HG02852 (cell line): ENCODE measurements at regions not wholly inside any gene's neighbourhood (a gene's known extent, or its start where the extent isn't known, plus 50 kb on each side); places are given as distances from the start of the nearest gene placed in this dataset.

Experiments used
- ATAC-seq: cut with Tn5 transposase; IDR thresholded peaks from one replicate; pipeline ENCODE4 v1.9.1; 2021; ENCODE audit warnings: mild to moderate bottlenecking, moderate library complexity; ENCODE audit not compliant: unreplicated experiment

DNA sequence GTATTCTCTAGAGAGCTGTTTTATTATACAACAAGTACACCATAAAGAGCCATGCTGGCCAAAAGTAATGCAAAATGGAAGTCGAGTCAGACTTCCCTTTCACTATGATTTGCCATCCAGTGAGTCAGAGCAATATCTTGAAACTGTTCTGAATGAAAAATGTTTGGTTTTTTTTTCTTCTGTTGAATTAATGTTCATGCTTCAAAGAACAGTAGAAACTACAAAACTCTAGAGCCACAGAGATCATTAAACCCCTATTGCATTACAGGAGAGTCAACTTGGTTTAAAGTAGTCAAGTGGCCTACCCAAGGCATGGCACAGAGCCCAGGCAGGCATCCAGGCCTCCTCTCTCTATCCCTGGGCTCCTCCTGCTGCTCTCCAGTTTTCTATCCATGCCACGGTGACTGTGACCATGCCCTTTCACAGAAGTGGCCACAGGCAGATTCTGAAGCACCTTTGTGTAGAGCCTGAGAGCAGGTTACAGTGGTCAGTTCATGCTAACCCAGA lies 358.9 kb downstream of the DEPDC1B start:
- ATAC-seq = peak; percentile 76

DNA sequence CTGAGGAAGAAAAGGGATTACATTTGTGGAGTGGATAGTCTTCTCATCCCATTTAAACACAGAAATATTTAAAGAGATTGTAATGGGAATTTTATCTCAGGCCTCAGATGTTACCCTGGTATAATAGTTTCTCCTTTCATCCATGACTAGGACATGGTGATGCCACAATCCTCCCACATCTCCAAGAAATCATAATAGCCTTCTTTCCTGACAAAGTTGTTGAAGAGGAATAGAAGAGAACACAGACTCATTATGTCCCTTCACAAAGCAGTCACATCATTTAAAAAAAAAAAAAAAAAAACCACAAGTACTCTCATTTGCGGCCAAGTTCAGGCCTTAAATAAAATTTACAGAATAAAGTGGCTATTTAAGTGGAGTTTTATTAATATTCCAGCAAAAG lies 359.6 kb downstream of the DEPDC1B start:
- no peak for ATAC-seq

DNA sequence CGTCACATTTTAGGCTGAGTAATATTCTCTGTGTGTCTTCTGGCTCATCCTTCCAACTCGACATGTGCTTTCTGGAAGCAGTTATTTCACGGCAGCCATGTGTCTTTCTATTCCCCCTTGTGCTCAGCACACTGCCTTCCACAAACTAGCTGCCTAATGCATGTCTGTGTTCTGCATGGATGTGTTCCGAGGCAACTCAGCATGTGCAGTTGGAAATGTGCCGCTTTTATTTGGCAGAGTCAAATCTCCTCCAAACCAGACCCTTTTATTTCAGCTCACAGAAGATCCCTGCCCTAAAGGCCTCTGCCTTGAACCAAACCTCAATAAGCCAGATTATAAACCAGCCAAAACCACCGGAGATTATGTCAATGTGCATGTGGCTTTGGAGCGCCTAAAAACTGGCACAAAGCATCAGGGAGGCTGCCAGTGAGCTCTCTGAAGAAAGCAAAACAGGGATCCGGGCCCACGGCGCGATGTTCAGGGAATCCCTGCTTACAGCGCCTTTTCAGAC lies 360.2 kb downstream of the DEPDC1B start:
- no peak for ATAC-seq

DNA sequence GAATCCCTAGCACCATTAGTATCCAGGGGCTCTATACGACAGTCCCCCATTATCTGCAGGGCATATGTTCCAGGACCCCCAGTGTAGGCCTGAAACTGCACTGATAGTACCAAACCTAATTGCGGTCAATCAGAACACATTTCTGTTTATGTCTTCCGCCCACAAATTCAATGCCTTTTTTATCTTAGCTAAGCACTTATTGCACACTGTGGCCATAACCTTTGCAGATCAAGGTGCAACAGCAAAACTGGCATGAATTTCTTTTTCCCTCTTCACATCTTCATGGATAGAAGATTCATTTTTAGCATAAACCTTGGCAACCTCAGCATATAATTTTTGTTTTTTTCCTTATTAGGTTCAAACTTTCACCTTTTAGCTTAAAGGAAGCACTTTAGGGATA lies 361.1 kb downstream of the DEPDC1B start:
- no peak for ATAC-seq

DNA sequence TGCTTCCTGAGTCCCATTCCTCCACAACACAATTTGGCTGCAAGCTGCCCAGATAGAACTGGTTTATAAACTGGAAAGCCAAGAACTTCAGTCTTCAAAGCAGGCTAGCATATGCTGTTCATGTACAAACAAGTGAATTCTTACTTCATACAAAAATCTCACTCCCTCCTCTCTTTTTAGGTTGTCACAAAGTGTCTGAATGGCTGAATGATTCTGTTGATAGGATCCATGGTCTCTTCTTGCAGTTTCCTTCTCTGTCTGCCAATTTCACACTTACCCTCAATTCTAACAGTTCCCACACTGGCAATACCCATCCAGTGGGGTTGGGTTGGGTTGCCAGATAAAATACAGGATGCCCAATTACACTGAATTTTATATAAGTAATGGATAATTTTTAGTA lies 363.5 kb downstream of the DEPDC1B start:
- no peak for ATAC-seq

DNA sequence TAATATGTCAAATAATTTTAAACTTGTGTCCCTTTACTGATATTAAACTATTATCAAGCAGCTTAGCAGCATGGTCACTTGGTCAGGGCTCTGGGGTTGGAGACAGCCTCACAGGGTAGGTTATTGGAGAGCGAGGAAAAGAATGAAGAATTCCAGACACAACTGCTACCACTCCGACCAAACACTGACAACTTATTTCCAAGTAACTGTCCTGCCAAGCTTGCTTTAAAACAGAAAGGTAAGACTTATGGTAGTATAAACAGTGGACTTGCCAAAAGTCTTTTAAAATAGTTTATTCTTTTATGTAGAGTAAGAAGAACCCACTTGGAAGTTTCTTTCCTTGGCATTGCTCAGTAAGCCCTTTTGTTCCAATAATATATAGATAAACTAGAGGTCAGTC lies 364.1 kb downstream of the DEPDC1B start:
- no peak for ATAC-seq

DNA sequence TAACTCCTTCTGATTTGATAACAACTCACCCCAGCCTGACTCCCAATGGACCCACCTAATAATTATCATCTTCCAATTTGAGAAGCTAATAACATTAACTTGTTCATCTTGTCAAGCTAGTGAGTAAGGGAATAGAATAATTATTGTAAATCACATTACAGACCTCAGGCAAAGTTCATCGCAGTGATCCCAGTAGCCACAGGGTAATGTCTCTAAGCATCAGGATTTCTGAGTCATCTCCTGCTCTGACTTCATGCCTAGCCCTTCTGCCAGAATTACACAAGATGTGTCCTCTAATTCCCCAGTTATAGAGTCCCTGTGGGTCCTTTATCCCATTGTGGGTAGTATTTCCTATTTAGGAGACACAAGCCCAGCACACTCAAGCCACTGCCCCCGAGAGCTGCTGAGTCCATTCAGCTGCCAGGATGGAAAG lies 365.7 kb downstream of the DEPDC1B start:
- no peak for ATAC-seq

DNA sequence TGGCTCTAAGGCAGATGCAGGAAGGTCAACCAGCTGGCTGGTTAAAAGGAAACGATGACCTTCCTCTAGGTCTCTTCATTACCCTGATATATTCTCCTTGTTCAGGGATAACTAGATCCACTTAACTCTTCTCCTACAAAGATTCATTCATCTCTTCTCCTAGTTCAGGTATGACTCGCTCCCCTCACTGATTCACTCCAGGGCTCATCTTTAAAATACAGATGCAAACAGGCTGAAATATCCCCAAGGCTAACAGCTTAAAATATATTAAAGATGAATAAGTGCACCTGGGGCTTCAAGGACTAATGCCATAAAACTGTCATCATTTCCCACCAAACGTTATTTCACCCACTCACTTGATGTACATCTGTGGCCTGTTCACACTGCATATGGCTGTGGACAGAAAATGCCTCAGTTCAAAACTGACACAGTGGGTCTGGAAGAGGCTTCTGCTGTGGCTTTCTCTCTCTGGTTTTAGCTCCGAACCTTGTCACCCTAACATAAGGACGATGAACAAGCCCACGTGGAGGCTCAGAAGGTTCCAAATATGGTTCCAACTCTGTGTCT lies 366.9 kb downstream of the DEPDC1B start:
- peak; percentile 9 for ATAC-seq

DNA sequence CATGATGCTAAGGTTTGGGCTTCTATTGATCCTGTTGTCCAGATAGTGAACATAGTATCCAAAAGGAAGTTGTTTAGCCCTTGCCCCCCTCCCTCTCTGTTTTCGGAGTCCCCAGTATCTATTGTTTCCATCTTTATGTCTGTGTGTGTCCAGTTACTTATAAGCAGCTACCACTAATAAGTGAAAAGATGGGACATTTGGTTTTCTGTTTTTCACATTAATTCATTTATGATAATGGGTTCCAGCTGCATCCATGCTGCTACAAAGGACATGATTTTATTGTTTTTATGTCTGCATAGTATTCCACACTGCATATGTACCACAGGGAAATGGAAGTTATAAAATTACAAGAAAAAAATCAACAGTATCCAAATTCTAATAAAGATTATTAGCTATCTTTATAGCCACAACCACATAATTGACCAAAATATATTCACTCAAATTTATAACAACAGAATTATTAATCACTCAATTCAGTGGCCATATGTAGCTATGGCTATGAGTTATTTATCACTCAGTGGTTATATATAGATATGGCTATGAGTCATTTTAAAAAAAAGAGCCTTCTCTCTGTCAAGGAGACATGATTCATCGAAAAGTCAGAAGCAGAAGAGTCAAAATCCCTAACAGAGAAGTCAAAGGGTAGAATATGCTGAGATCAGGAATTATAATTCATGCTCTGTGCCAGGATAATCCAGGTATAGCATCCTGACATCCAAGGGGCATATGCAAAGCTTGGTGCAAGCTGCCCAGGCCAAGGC lies 367.5 kb downstream of the DEPDC1B start:
- ATAC-seq = peak; percentile 76

DNA sequence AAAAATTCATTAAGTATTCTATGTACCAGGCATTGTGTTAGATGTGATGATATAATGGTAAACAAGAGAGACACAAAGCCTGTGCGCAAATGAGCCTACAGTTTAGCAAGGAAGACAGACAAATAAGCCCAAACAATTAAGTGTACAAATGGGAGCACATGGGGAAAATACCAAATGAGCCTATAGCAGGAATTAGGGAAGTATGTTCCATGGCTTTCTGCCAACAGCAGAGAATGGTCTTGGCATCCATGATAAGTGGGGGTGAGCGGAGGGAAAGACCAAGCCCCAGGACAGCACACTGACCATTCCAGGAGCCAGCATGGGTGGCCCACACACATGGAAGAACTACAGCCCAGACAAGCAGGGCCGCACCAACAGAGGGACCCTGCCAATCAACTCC lies 369.7 kb downstream of the DEPDC1B start:
- ATAC-seq = no peak

DNA sequence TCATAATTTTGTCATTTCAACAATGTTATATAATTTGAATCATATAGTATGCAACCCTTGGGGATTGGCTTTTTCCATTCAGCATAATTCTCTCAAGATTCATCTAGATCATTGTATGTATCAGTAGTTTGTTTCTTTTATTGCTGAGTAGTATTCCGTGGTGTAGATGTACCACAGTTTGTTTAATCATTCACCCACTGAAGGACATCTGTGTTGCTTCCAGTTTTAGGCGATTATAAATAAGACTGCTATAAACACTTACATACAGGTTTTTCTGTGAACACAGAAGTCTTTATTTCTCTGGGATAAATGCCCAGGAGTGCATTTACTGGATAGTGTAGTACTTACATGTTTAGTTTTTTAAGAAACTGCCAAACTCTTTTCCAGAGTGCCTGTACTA lies 374.1 kb downstream of the DEPDC1B start:
- no peak for ATAC-seq

DNA sequence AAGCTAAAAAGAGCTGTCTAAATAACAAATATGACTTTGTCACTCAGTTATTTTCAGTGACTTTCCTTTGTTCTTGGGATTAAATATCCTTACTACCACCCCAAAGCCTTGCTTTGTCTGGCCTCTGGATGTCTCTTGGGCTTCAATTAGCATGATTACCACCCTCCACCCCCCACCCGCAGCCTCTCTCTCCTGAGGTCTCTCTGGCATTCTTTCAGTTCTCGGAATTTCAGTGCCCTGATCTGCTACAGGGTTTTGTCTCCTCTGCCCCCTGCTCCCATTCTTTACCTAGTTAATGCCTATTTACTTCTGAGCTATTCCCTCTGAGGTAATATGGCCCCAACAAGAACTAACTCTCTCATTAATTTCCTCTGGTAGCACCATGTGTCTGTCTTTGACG lies 376.4 kb downstream of the DEPDC1B start:
- ATAC-seq = no peak

DNA sequence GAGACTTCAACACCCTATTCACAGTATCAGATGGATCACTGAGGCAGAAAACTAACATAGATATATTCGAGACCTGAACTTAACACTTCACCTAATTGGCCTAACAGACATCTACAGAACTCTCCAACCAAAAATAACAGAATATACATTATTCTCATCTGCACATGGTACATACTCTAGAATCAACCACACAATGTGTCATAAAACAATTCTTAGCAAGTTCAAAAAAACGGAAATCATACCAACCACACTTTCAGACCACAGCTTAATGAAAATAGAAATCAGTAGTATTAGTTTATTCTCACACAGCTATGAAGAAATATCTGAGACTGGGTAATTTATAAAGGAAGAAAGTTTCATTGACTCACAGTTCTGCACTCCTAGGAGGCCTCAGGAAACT lies 387.9 kb downstream of the DEPDC1B start:
- no peak for ATAC-seq

DNA sequence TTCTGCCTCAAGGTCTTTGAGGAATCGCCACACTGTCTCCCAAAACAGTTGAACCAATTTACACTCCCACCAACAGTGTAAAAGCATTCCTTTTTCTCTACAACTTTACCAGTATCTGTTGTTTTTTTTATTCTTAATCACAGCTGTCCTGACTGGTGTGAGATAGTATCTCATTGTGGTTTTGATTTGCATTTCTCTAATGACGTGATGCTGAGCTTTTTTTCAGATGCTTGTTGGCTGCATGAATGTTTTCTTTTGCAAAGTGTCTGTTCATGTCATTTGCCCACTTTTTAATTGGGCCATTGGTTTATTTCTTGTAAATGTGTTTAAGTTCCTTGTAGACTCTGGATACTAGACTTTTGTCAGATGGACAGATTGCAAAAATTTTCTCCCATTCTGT lies 400.0 kb downstream of the DEPDC1B start:
- ATAC-seq = no peak

DNA sequence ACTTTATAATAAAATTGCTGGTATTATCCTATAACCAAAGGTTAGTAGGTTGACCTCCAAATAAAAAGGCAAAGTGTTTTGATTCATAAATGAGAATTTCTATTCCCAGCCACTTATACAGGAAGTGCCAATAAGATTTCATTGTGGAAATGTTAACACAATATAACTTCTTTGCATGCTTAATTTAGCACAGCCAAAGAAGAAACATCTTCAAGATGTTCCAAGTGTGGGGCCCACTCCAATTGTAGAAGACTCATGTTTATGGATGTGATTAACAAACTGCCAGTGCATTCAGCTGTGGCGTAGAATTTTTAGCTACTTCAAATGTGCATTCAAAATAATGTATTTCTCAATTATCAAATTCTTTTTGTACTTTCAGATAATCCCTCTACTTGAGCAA lies 402.3 kb downstream of the DEPDC1B start:
- no peak for ATAC-seq

DNA sequence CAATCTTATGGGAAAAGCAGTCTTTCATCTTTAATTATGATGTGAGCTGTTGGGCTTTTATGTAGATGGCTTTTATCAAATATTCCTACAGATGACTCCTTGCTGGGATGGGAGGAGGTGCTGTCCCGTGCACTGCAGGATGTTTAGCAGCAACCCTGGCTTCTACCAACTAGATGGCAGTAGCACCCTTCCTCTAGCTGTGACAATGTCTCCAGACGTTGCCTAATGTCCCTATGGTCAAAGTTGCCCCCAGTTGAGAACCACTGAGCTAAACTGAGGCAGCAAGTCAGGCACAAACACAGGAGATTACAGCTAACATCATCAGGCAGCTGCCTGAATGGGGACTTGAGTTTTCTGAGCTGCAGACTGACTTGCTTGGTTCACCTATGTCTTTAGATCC lies 401.9 kb upstream of the PDE4D start:
- peak; percentile 61 for ATAC-seq

DNA sequence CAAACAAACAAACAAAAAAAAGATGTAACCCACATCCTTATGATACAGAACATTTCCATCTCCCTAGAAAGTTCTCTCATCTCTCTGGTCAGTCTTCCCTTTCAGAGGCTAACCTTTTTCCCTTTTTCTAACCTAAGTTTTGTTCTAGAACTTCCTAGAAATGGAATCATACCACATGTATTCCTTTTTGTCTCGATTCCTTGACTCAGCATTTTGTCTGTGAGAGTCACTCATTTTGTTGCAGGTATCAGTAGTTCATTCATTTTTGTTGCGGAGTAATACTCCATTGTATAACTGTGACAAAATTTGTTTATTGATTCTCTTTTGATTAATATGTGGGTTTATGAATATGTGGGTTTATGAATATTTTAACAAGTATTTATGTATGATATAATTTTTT lies 400.0 kb upstream of the PDE4D start:
- no peak for ATAC-seq

DNA sequence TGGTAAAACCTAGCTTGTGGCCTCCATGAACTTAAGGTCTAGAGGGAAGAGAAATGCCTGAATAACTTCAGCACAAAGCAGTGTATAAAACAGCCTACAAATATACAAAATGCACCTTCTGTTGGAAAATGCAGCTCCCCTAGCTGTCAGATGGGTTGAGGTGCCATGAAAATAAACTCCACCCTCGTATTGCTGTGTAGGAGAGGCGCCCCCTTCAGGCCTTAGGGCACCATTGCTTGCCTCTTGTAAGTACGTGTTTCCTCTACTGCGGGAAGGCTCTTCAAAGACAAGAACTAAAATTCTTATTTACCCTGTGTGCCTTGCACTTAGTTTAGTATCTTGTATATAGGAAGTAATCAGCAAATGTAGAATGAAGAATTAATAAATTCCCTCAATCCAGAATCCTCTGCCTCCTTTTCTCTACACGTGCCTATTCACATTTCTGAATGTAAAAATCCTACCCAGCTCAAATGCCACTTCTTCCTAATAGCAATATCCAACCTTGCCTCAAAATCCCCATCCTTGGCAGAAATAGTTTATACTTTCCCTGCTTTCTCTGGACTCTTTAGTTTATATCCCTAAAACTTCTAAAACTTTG lies 393.7 kb upstream of the PDE4D start:
- ATAC-seq = peak; percentile 64

DNA sequence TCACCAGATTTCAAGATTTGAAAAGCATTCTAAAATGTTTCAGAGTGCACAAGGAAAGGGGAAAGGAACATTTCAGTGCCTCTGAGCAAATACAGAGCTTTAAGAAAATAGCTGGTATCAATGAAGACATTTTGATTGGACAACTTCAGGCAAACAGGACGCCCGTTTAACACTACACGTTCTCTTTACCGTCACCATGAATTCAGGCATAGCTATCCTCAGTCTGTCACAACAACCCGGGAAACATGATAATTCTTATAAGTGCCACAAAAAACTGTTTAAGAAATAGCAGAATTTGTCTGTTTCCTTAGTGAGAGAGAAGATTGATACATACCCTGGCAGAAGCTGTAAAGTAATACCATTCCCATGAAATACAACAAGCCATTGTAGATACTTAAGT lies 392.4 kb upstream of the PDE4D start:
- ATAC-seq = no peak

DNA sequence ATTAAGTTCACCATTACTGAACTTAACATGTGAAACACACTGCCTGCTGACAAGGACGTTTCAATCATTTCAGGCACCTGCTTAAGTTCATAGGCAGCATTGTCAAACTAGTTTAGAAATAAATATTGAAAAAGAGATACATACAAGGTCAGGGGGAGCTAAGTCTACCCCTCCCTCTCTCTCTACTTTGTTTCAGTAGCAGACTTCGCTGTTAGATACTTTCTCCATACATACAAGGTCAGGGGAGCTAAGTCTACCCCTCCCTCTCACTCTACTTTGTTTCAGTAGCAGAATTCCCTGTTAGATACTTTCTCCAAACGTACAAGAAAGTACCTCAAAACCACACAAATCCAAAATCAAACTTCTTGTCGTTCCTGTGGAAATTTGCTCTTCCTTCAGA lies 387.4 kb upstream of the PDE4D start:
- ATAC-seq = no peak

DNA sequence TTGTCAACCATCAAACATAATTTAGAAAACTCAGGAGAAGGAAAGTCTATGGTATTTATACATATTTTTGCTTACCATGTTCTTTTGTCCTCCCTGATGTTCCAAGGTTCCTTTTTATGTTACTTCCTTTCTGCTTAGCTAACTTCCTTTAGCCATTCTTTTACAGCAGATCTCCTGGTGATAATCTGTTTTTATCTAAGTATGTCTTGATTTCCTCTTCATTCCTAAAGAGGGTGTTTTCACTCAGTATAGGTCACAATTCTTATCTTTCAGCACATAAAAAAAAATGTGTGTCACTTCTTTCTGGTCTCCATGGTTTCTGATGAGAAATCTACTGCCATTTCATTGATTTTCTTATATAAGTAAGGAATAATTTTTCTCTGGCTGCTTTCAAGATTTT lies 384.4 kb upstream of the PDE4D start:
- ATAC-seq = no peak

DNA sequence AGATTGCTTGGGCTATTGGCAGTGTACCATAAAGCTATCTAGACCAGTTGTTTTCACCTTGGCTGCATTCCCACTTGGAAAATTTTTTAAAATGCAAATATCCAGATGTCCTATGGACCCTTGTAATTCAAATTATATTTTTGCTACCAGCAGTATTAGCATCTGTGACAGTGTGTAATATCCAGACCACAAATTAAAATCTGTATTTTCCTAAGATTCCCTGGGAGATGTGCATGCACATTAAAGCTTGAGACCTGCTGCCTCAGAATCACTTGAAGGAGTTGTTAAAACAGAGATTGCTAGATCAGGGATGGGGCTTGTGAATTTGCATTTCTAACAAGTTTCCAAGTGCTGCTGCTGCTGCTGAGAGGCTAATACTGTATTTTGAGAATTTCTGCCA lies 381.2 kb upstream of the PDE4D start:
- no peak for ATAC-seq
